BJ (cell line): ENCODE measurements at regions not wholly inside any gene's neighbourhood (a gene's known extent, or its start where the extent isn't known, plus 50 kb on each side); places are given as distances from the start of the nearest gene placed in this dataset.

Experiments
- CTCF ChIA-PET: fragments of 350-600 bp; formaldehyde crosslinking; extraction: SDS; loops from one replicate; lab custom pipeline; 2021; ENCODE audit warnings: antibody characterized with exemption, inconsistent platforms; lab: Yijun Ruan, JAX
- POLR2A ChIA-PET: fragments of 300-600 bp; sonication (Branson Sonifier 250); formaldehyde crosslinking; extraction: SDS; loops from one replicate; lab custom pipeline; 2021; ENCODE audit warnings: antibody characterized with exemption; lab: Charles Lee
- DNase-seq: peaks from one replicate; pipeline ENCODE4 v3.0.0-alpha.2; 2011; ENCODE audit warnings: low read depth
- H3K27me3 ChIP-seq: 2 replicates; pipeline ENCODE4 v1.6.0; 2011; ENCODE audit warnings: low read length; ENCODE audit not compliant: control insufficient read depth, insufficient read depth
- H3K36me3 ChIP-seq: 2 replicates; pipeline ENCODE4 v1.5.1; 2011; ENCODE audit warnings: low read length; ENCODE audit not compliant: control insufficient read depth, insufficient read depth
- H3K4me3 ChIP-seq: 2 replicates; pipeline ENCODE4 v1.5.1; 2011; ENCODE audit warnings: low read depth, mild to moderate bottlenecking, control low read depth, low read length
- CTCF ChIP-seq: IDR thresholded peaks from 2 replicates; pipeline ENCODE4 v1.5.1; 2011; ENCODE audit warnings: low read depth, mild to moderate bottlenecking, control low read depth, inconsistent platforms, low read length, moderate library complexity; ENCODE audit not compliant: insufficient read depth

GRCh38 chr3:144084929-144085328, 113.3 kb downstream of the DIPK2A start:
- no peak for TF ChIP-seq CTCF
- H3K27me3 ChIP-seq = no peaks in the 10 kb centered on the region
- no peak overlapping the region for H3K4me3 ChIP-seq
- no peaks in the 10 kb centered on the region for H3K36me3 ChIP-seq
- ChIA-PET CTCF (no interaction called here), POLR2A (no interaction called here)
- no peak for DNase-seq

- Histone ChIP-seq H3K27me3 (no peaks in the 10 kb centered on the region), H3K36me3 (no peaks in the 10 kb centered on the region), H3K4me3 (no peak overlapping the region)
- POLR2A ChIA-PET = no interaction called here
- no peak for DNase-seq
- CTCF ChIA-PET = no interaction called here
- TF ChIP-seq CTCF = no peak
Observed at GRCh38 chr3:144085964-144086363, 114.3 kb downstream of the DIPK2A start.

- no peak overlapping the region for H3K4me3 ChIP-seq
- TF ChIP-seq CTCF = no peak
- H3K36me3 ChIP-seq = no peaks in the 10 kb centered on the region
- DNase-seq = no peak
- POLR2A ChIA-PET = no interaction called here
- CTCF ChIA-PET = no interaction called here
- H3K27me3 ChIP-seq = no peaks in the 10 kb centered on the region
Observed at GRCh38 chr3:144096016-144096415, 124.4 kb downstream of the DIPK2A start.

GRCh38 chr3:144097163-144097562, 125.5 kb downstream of the DIPK2A start:
- no peak for DNase-seq
- ChIA-PET CTCF (no interaction called here), POLR2A (no interaction called here)
- H3K27me3 ChIP-seq = no peaks in the 10 kb centered on the region
- no peaks in the 10 kb centered on the region for H3K36me3 ChIP-seq
- TF ChIP-seq CTCF = no peak
- H3K4me3 ChIP-seq = no peak overlapping the region

- POLR2A ChIA-PET = no interaction called here
Observed at GRCh38 chr3:144098691-144099090, 127.1 kb downstream of the DIPK2A start.

More at GRCh38 chr3:144098691-144099090, 127.1 kb downstream of the DIPK2A start:
- no peak for TF ChIP-seq CTCF
- H3K4me3 ChIP-seq = no peak overlapping the region
- DNase-seq = no peak
- no peaks in the 10 kb centered on the region for H3K27me3 ChIP-seq
- no peaks in the 10 kb centered on the region for H3K36me3 ChIP-seq
- CTCF ChIA-PET = interaction anchor here (0.6 kb wide), 1 partner anchor 501 kb away, joined by 3 read pairs; no protein-coding TSS in a partner anchor
